KMS-11 (cell line): ENCODE measurements at regions not wholly inside any gene's neighbourhood (a gene's known extent, or its start where the extent isn't known, plus 50 kb on each side); places are given as distances from the start of the nearest gene placed in this dataset.

Source experiments
- H2AFZ ChIP-seq: fragments of 200-600 bp; sonication (generic); 2 replicates; pipeline ENCODE4 v1.6.1; 2016; ENCODE audit warnings: antibody characterized with exemption, mixed run types, low read depth
- H3K27ac ChIP-seq: fragments of 200-600 bp; sonication (generic); 2 replicates; pipeline ENCODE4 v1.6.1; 2016; ENCODE audit warnings: mild to moderate bottlenecking, mixed run types
- H3K27me3 ChIP-seq: fragments of 200-600 bp; sonication (generic); 2 replicates; pipeline ENCODE4 v1.6.1; 2017; ENCODE audit warnings: mild to moderate bottlenecking, low read depth, mixed run types, moderate library complexity; ENCODE audit not compliant: insufficient read depth
- H3K36me3 ChIP-seq: fragments of 200-600 bp; sonication (generic); 2 replicates; pipeline ENCODE4 v1.6.1; 2017; ENCODE audit warnings: mild to moderate bottlenecking, mixed run types; ENCODE audit not compliant: insufficient read depth
- H3K4me1 ChIP-seq: fragments of 200-600 bp; sonication (generic); 2 replicates; pipeline ENCODE4 v1.6.1; 2016; ENCODE audit warnings: mild to moderate bottlenecking, low read depth, mixed run types; ENCODE audit not compliant: poor library complexity, severe bottlenecking
- H3K4me2 ChIP-seq: fragments of 200-600 bp; sonication (generic); 2 replicates; pipeline ENCODE4 v1.7.0; 2016; ENCODE audit warnings: mild to moderate bottlenecking, mixed run types
- H3K4me3 ChIP-seq: fragments of 200-600 bp; sonication (generic); IDR thresholded peaks from 2 replicates; pipeline ENCODE4 v1.6.1; 2017; ENCODE audit warnings: low read depth, low read length, mixed read lengths; ENCODE audit not compliant: insufficient read depth
- H3K79me2 ChIP-seq: fragments of 200-600 bp; sonication (generic); 2 replicates; pipeline ENCODE4 v1.6.1; 2016; ENCODE audit warnings: low read depth, mixed run types; ENCODE audit not compliant: insufficient read depth
- H3K9ac ChIP-seq: fragments of 200-600 bp; sonication (generic); 2 replicates; pipeline ENCODE4 v1.6.1; 2016; ENCODE audit warnings: mild to moderate bottlenecking, mixed run types
- H4K20me1 ChIP-seq: fragments of 200-600 bp; sonication (generic); 2 replicates; pipeline ENCODE4 v1.6.1; 2016; ENCODE audit warnings: mild to moderate bottlenecking, mixed run types; ENCODE audit not compliant: insufficient read depth
- TF ChIP-seq, protein P1 (sequence below): fragments of 200-600 bp; sonication (generic); conservative IDR thresholded peaks from 2 replicates; pipeline ENCODE4 v1.6.1; 2017; ENCODE audit warnings: low read depth, mild to moderate bottlenecking, antibody characterized with exemption, low read length, moderate library complexity, mixed read lengths

GRCh38 chr11:98600786-98601773 is 419.7 kb upstream of the CNTN5 start:
- no peak overlapping the region for H3K4me3 ChIP-seq
- TF ChIP-seq, protein P1, sequence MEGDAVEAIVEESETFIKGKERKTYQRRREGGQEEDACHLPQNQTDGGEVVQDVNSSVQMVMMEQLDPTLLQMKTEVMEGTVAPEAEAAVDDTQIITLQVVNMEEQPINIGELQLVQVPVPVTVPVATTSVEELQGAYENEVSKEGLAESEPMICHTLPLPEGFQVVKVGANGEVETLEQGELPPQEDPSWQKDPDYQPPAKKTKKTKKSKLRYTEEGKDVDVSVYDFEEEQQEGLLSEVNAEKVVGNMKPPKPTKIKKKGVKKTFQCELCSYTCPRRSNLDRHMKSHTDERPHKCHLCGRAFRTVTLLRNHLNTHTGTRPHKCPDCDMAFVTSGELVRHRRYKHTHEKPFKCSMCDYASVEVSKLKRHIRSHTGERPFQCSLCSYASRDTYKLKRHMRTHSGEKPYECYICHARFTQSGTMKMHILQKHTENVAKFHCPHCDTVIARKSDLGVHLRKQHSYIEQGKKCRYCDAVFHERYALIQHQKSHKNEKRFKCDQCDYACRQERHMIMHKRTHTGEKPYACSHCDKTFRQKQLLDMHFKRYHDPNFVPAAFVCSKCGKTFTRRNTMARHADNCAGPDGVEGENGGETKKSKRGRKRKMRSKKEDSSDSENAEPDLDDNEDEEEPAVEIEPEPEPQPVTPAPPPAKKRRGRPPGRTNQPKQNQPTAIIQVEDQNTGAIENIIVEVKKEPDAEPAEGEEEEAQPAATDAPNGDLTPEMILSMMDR: no peak
- H3K4me2 ChIP-seq: no peak overlapping the region

GRCh38 chr11:98616098-98616655 is 404.6 kb upstream of the CNTN5 start:
- Histone ChIP-seq H3K4me3 (no peak overlapping the region), H3K79me2 (no peaks in the 10 kb centered on the region), H3K4me1 (no peaks in the 10 kb centered on the region), H2AFZ (no peak overlapping the region), H3K9ac (no peak overlapping the region), H3K27ac (no peak overlapping the region), H3K27me3 (no peaks in the 10 kb centered on the region), H4K20me1 (no peaks in the 10 kb centered on the region), H3K4me2 (no peak overlapping the region), H3K36me3 (no peaks in the 10 kb centered on the region)
- TF ChIP-seq, protein P1: no peak

More at GRCh38 chr11:98600786-98601773, 419.7 kb upstream of the CNTN5 start:
- H3K9ac ChIP-seq: no peak overlapping the region
- H2AFZ ChIP-seq: no peak overlapping the region
- H3K4me1 ChIP-seq: no peaks in the 10 kb centered on the region
- no peaks in the 10 kb centered on the region for H3K27me3 ChIP-seq
- no peaks in the 10 kb centered on the region for H3K79me2 ChIP-seq
- H3K36me3 ChIP-seq: no peaks in the 10 kb centered on the region
- no peak overlapping the region for H3K27ac ChIP-seq
- no peaks in the 10 kb centered on the region for H4K20me1 ChIP-seq

GRCh38 chr11:98621767-98622166 is 399.0 kb upstream of the CNTN5 start:
- Histone ChIP-seq H3K4me3 (no peak overlapping the region), H3K27ac (no peak overlapping the region), H3K79me2 (no peaks in the 10 kb centered on the region), H4K20me1 (no peaks in the 10 kb centered on the region), H3K4me2 (no peak overlapping the region), H3K9ac (no peak overlapping the region), H2AFZ (no peak overlapping the region), H3K4me1 (no peaks in the 10 kb centered on the region), H3K27me3 (no peaks in the 10 kb centered on the region), H3K36me3 (no peaks in the 10 kb centered on the region)
- TF ChIP-seq, protein P1: no peak

DNA sequence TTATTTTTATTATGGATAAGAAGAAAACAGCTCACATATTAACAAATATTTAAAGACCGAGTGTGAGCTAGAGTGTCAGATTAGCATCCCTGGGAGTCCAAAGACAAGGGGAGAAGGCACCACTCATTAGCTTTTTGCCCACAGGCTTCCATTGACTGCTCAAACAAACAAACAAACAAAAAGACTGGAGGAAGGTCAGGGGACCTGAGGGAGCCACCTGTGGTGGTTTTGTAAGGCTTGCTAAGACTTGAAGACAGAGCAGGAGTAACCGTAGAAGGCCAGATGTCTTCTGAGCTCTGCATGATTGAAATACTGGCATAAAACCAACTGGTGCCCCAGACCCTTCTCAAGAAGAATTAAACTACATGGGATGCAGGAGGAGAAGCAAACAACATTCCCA is 395.2 kb upstream of the CNTN5 start:
- Histone ChIP-seq H3K79me2 (no peaks in the 10 kb centered on the region), H3K27me3 (no peaks in the 10 kb centered on the region), H3K27ac (no peak overlapping the region), H3K9ac (no peak overlapping the region), H3K4me1 (no peaks in the 10 kb centered on the region), H3K4me3 (no peak overlapping the region), H3K36me3 (no peaks in the 10 kb centered on the region), H3K4me2 (no peak overlapping the region), H4K20me1 (no peaks in the 10 kb centered on the region), H2AFZ (no peak overlapping the region)
- TF ChIP-seq, protein P1: no peak
